ENCODE measurements at regions not wholly inside any gene's neighbourhood (a gene's known extent, or its start where the extent isn't known, plus 50 kb on each side); places are given as distances from the start of the nearest gene placed in this dataset.

DNA sequence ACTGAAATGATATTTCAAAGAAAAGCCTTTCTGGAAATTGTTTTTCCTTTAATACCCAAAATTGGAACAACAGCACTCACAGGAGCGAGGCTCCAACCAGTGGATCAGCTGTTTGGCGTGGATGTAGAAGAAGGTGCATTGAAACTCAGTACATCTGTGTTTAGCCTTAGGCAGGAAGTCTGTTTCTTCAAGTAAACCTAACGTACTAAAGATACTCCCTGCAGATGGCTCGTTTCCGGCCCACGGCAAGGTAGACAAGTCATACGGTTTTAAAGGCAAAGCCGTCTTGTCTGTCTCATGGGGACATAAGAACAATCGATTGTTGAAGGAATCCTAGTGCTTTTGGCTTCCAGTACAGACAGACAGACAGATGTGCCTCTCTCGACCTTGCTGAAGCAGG lies 50.0 kb upstream of the CLCN4 start:
- WGBS, 2 donors = 75 to 85% methylated on average over 10 of the region's 10 CpGs
- FAIRE-seq (no peak), ATAC-seq (no peak), DNase-seq (no peak)
- Histone ChIP-seq H3K4me1 (peaks cover 0 to 3% (median 0%) of the 10 kb centered on the region in 3 donors), H3K27me3 (peaks cover 0 to 3% (median 0%) of the 10 kb centered on the region in 4 donors), H3K27ac (no peak overlapping the region), H3K4me3 (no peak overlapping the region), H3K9me3 (no peaks in the 10 kb centered on the region), H3K36me3 (no peaks in the 10 kb centered on the region)
- TF ChIP-seq, protein P1, sequence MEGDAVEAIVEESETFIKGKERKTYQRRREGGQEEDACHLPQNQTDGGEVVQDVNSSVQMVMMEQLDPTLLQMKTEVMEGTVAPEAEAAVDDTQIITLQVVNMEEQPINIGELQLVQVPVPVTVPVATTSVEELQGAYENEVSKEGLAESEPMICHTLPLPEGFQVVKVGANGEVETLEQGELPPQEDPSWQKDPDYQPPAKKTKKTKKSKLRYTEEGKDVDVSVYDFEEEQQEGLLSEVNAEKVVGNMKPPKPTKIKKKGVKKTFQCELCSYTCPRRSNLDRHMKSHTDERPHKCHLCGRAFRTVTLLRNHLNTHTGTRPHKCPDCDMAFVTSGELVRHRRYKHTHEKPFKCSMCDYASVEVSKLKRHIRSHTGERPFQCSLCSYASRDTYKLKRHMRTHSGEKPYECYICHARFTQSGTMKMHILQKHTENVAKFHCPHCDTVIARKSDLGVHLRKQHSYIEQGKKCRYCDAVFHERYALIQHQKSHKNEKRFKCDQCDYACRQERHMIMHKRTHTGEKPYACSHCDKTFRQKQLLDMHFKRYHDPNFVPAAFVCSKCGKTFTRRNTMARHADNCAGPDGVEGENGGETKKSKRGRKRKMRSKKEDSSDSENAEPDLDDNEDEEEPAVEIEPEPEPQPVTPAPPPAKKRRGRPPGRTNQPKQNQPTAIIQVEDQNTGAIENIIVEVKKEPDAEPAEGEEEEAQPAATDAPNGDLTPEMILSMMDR (IDR thresholded peaks at IDR 0.05) = no peak
- intact Hi-C loops (cut with DNase I) = no loop called here
